NOMO-1 treated with dmso at 0.1 percent for 144 hours (cell line): ENCODE measurements at regions not wholly inside any gene's neighbourhood (a gene's known extent, or its start where the extent isn't known, plus 50 kb on each side); places are given as distances from the start of the nearest gene placed in this dataset.

Source experiments
- DNase-seq: peaks from one replicate; lab custom pipeline; 2025; ENCODE audit not compliant: unreplicated experiment; lab: John Stamatoyannopoulos, UW

DNA sequence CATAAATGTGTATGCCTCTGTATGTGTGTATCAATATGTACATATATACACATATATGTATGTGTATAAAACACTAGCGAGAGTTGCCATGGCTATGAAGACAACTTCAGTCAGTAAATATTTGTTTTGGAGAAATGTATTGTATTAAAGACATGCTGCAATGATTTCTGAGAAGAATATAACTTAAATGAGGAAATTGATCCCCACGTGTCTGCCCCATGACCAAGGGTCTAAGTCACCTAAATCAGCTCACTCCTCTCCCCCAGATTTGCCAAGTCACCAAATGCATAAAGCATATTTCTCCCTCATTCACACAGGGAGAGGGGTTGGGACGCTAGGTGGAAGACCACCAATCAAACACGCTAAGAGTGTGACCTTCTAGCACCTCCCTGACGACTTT is 58.3 kb upstream of the LYST start:
- no peak for DNase-seq

- no peak for DNase-seq
Measured at GRCh38 chr1:235923466-235924021, 56.8 kb upstream of the LYST start.

DNA sequence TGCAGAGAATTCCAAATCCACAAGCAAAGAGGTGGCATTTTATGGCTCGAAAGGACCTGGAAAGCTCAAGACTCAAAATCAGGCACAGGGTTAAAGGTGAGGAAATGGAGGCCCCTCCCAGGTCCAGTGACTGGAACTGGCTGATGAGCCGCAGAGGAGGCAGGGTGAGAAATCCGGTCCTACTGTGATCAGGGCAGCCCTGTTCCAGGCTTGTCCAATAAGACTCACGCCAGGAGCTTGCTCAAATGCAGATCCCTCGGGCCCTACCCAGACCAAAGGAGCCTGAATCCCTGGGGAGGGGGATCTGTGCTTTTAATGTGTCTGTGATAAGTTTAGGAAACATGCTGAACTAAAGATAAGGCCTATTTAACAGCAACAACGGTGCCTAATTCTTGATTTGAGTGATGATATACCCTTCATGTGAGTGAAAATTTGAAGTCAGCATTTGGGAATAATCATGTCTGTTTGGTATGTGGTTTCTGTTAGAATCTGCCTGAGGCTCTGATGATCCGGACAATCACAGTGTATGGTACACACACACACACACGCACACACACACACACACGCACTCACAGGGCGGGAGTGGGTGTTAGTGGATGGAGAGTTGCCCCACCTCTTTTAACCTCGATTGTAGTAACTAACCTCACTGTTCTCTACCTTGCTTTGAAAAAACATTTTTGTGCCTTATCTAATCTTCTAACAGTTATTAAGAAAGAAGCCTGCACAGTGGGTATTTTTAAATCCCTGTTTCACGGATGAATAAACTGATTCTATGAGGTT is 54.1 kb upstream of the LYST start:
- no peak for DNase-seq

DNA sequence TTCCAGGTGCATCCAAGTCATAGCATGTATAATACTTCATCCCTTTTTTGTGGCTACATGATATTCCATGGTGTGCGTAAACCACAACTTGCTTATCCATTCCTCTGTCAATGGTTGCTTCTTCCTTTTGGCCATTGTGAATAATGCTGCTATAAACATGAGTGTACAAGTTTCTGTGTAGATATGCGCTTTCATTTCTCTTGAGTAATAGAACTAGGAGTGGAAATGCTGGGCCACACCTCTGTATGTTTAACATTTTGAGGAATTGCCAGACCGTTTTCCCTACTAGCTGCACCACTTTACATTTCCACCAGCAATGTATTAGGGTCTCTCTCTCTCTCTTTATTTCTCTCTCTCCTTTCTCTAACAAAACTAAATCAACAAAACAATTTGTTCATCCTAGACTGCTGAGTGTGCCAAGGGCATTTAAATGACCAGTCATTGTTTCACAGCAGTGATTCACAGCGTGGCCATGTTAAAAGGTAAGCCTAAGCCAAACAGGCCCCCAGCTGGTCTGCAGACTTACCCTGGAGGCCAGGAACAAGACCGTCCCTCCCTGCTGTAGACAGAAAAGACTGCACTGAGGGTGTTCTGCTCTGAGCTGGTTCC is 53.2 kb upstream of the LYST start:
- no peak for DNase-seq

DNA sequence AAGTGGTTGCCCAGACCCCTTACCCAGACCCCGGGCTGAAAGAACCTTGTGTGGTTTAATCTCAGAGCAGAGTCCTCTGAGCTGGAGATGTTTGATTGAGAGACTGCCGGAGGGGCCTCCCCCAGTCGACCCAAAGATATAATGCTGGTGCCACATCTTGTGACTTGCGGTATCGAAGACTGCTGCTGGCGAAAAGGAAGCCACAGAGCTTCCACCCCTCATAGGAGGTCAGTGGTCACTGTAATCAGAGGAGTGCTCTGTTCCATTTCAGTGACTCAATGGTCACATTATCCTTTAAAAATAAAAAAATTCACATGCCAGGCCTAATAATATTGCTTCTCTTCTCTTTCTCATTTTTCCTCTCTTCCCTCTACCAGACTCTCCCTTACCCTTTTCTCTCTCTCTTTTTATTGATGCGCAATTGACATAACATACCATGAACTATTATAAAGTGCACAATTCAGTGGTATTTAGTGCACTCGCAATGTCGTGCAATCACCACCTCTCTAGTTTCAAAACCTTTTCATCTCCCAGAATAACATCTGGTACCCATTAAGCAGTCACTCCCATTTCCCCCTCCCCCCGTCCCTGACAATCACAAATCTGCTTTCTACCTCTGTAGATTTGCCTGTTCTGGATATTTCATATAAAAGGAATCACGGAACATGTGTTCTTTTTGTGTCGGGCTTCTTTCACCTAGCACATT is 52.6 kb upstream of the LYST start:
- peak; percentile 33 for DNase-seq

- DNase-seq, result no peak
Measured at GRCh38 chr1:235918465-235918864, 51.8 kb upstream of the LYST start.

GRCh38 chr1:235918032-235918431 is 51.3 kb upstream of the LYST start:
- no peak for DNase-seq

DNA sequence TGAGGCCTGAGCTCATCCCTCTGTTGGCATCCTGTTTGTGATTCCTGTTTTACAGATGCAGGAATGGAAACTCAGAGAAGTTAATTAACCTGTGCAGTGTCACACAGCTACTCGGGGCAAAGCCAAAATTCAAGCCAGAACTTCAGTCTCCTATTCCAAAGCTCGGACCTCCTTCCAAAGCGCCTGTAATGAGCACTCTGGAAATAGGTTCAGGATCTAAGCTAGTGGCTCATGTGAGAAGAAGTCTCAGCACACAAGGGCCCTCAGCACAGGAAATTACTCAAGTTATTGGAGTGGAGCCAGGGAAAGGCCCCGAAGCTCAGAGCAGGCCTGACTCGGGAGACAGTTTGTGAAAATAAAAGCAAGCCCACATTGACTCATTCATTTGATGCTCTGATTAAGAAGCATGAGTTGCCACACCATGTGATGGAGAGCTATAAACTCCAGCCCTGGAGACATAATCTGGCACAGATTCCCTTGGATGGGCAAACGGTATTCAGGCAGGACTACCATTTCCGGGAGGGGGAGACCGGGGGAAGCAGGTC is 50.6 kb upstream of the LYST start:
- peak; percentile 89 for DNase-seq
